Mesothelial cell of epicardium (in vitro differentiated cells): ENCODE measurements at regions not wholly inside any gene's neighbourhood (a gene's known extent, or its start where the extent isn't known, plus 50 kb on each side); places are given as distances from the start of the nearest gene placed in this dataset.

Source experiments
- DNase-seq, 2 experiments: peaks; one replicate each; pipeline ENCODE4 v3.0.0; 2021; ENCODE audit warnings: low spot score in 2 of 2; ENCODE audit not compliant: unreplicated experiment in 2 of 2
- H3K27ac Mint-ChIP-seq: 2 replicates; pipeline ENCODE4 v1.8.0; 2021; ENCODE audit warnings: mixed read lengths
- H3K27me3 Mint-ChIP-seq: 2 replicates; pipeline ENCODE4 v1.8.0; 2021; ENCODE audit warnings: low read depth, mixed read lengths
- H3K36me3 Mint-ChIP-seq: 2 replicates; pipeline ENCODE4 v1.8.0; 2021; ENCODE audit warnings: mixed read lengths
- H3K4me1 Mint-ChIP-seq: 2 replicates; pipeline ENCODE4 v1.8.0; 2021; ENCODE audit warnings: mixed read lengths
- H3K4me3 Mint-ChIP-seq: 2 replicates; pipeline ENCODE4 v1.8.0; 2021; ENCODE audit warnings: mild to moderate bottlenecking, moderate library complexity, mixed read lengths
- H3K9me3 Mint-ChIP-seq: 2 replicates; pipeline ENCODE4 v1.8.0; 2021; ENCODE audit warnings: mixed read lengths
- CTCF ChIP-seq: fragments of 200-600 bp; sonication (generic); IDR thresholded peaks from one replicate; pipeline ENCODE4 v1.5.0; 2021; ENCODE audit warnings: antibody characterized with exemption; ENCODE audit not compliant: unreplicated experiment

GRCh38 chr15:29945943-29946596, 123.8 kb upstream of the TJP1 start:
- Mint-ChIP-seq H3K9me3 (no peaks in the 10 kb centered on the region), H3K4me3 (no peak overlapping the region), H3K27ac (no peak overlapping the region), H3K4me1 (peaks cover 18% of the 10 kb centered on the region), H3K36me3 (no peaks in the 10 kb centered on the region), H3K27me3 (no peaks in the 10 kb centered on the region)
- TF ChIP-seq CTCF: no peak
- no peak for DNase-seq

GRCh38 chr15:29944925-29945324, 122.7 kb upstream of the TJP1 start:
- no peaks in the 10 kb centered on the region for H3K36me3 Mint-ChIP-seq
- TF ChIP-seq CTCF: no peak
- no peaks in the 10 kb centered on the region for H3K9me3 Mint-ChIP-seq
- peaks cover 20% of the 10 kb centered on the region for H3K4me1 Mint-ChIP-seq
- no peak overlapping the region for H3K27ac Mint-ChIP-seq
- H3K27me3 Mint-ChIP-seq: no peaks in the 10 kb centered on the region
- no peak for DNase-seq
- H3K4me3 Mint-ChIP-seq: no peak overlapping the region

GRCh38 chr15:29942548-29942947, 120.3 kb upstream of the TJP1 start:
- no peaks in the 10 kb centered on the region for H3K36me3 Mint-ChIP-seq
- TF ChIP-seq CTCF: no peak

DNA sequence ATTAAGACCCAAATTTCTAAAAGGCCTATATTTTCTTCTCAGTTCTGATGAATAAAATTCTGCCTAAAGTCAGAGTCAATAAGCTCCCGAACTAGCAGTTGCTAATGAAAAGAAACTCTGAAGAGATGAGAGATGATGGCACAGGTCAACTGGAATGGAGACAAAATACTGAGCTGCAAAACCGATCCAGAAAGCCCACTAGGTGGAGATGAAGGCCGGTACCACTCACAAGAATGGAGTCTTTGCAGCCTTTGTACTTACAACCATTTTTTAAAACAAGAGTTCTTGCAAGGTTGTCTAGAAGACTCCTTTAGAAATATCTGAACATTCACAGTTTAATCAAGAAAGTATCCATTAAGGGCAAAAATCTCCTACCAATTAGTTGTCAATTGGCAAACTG, 119.9 kb upstream of the TJP1 start:
- Mint-ChIP-seq H3K9me3 (no peaks in the 10 kb centered on the region), H3K27me3 (no peaks in the 10 kb centered on the region), H3K4me3 (no peak overlapping the region)

More at GRCh38 chr15:29942548-29942947, 120.3 kb upstream of the TJP1 start:
- no peak overlapping the region for H3K4me3 Mint-ChIP-seq
- H3K9me3 Mint-ChIP-seq: no peaks in the 10 kb centered on the region
- peaks cover 29% of the 10 kb centered on the region for H3K4me1 Mint-ChIP-seq
- no peaks in the 10 kb centered on the region for H3K27me3 Mint-ChIP-seq
- H3K27ac Mint-ChIP-seq: no peak overlapping the region
- DNase-seq: no peak

DNA sequence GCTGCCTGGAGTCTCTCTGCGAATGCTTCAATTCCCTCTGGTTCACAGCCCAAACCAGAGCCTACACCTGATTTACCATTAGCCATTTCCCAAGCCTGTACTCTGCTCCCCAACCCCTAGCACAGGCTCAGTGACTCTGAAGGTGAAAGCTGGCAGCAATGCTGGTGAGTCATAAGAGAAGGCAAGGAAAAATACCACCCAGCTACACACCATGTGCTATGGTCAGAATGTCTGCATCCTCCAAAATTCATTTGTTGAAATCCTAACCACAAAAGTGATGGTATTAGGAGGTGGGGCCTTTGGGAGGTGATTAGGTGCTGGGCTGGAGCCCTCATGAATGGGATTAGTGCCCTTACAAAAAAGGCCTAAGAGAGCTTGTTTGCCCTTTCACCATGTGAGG, 117.1 kb upstream of the TJP1 start:
- TF ChIP-seq CTCF: no peak
- H3K27me3 Mint-ChIP-seq: no peaks in the 10 kb centered on the region
- peaks cover 29% of the 10 kb centered on the region for H3K4me1 Mint-ChIP-seq
- no peak for DNase-seq
- no peak overlapping the region for H3K4me3 Mint-ChIP-seq
- H3K27ac Mint-ChIP-seq: no peak overlapping the region
- no peaks in the 10 kb centered on the region for H3K9me3 Mint-ChIP-seq
- H3K36me3 Mint-ChIP-seq: no peaks in the 10 kb centered on the region

More for the DNA sequence above, 119.9 kb upstream of the TJP1 start:
- no peak for TF ChIP-seq CTCF
- Mint-ChIP-seq H3K4me1 (peaks cover 29% of the 10 kb centered on the region), H3K36me3 (no peaks in the 10 kb centered on the region), H3K27ac (no peak overlapping the region)
- no peak for DNase-seq
